ENCODE measurements at regions not wholly inside any gene's neighbourhood (a gene's known extent, or its start where the extent isn't known, plus 50 kb on each side); places are given as distances from the start of the nearest gene placed in this dataset.

GRCh38 chr15:47405365-47406162, 311.7 kb upstream of the SEMA6D start:
- TF ChIP-seq POLR2A (IDR thresholded peaks at IDR 0.05; ENCODE audit: low read depth, low read length) (no peak), POLR2AphosphoS5 (IDR thresholded peaks at IDR 0.05; ENCODE audit: low read depth, low read length) (no peak), TAF1 (IDR thresholded peaks at IDR 0.05; ENCODE audit: borderline replicate concordance, low read depth, low read length) (no peak)

Data from GM12892 (cell line).